Neuronal stem cell (in vitro differentiated cells): ENCODE measurements at regions not wholly inside any gene's neighbourhood (a gene's known extent, or its start where the extent isn't known, plus 50 kb on each side); places are given as distances from the start of the nearest gene placed in this dataset.

Experiments used
- DNase-seq: peaks from one replicate; pipeline ENCODE4 v3.0.0-alpha.2; 2013; ENCODE audit warnings: low spot score
- H2AFZ ChIP-seq: one replicate; pipeline ENCODE4 v1.6.1; 2013; ENCODE audit warnings: mild to moderate bottlenecking, low read length, inconsistent platforms
- H2AK5ac ChIP-seq: 2 replicates; pipeline ENCODE4 v1.6.1; 2013; ENCODE audit warnings: low read depth, mild to moderate bottlenecking, inconsistent platforms, low read length, moderate library complexity, mixed read lengths
- H2BK120ac ChIP-seq: 2 replicates; pipeline ENCODE4 v1.6.1; 2013; ENCODE audit warnings: low read depth, mild to moderate bottlenecking, inconsistent platforms, low read length, moderate library complexity, mixed read lengths
- H2BK12ac ChIP-seq: one replicate; pipeline ENCODE4 v1.6.1; 2013; ENCODE audit warnings: low read length, inconsistent platforms
- H2BK15ac ChIP-seq: 2 replicates; pipeline ENCODE4 v1.6.1; 2013; ENCODE audit warnings: mild to moderate bottlenecking, low read length, inconsistent platforms, mixed read lengths
- H2BK5ac ChIP-seq: one replicate; pipeline ENCODE4 v1.6.1; 2013; ENCODE audit warnings: inconsistent platforms, mild to moderate bottlenecking, low read length, moderate library complexity
- H3K14ac ChIP-seq: one replicate; pipeline ENCODE4 v1.6.1; 2013; ENCODE audit warnings: low read length, inconsistent platforms
- H3K18ac ChIP-seq: 2 replicates; pipeline ENCODE4 v1.6.1; 2013; ENCODE audit warnings: low read length, inconsistent platforms
- H3K23ac ChIP-seq: 2 replicates; pipeline ENCODE4 v1.6.1; 2013; ENCODE audit warnings: low read depth, mild to moderate bottlenecking, mixed read lengths, low read length, inconsistent platforms; ENCODE audit not compliant: poor library complexity
- H3K27ac ChIP-seq: replicated peaks from 3 replicates; pipeline ENCODE4 v1.5.1; 2013; ENCODE audit warnings: low read length, inconsistent platforms
- H3K27me3 ChIP-seq, 3 experiments: 2 replicates each; pipeline ENCODE4 v1.6.1; 2013; ENCODE audit warnings: low read length in 3 of 3, mild to moderate bottlenecking in 2 of 3, inconsistent platforms in 1 of 3, low read depth in 1 of 3, mixed read lengths in 1 of 3, moderate library complexity in 1 of 3; ENCODE audit not compliant: control insufficient read depth in 3 of 3, insufficient read depth in 3 of 3
- H3K36me3 ChIP-seq, 2 donors: replicated peaks in 1 of 2; 2 replicates each; pipeline ENCODE4 v1.6.1; 2013; ENCODE audit warnings: low read length in 2 of 2; ENCODE audit not compliant: control insufficient read depth in 2 of 2, insufficient read depth in 2 of 2
- H3K4ac ChIP-seq: 2 replicates; pipeline ENCODE4 v1.6.1; 2013; ENCODE audit warnings: inconsistent platforms, mild to moderate bottlenecking, low read length, moderate library complexity
- H3K4me1 ChIP-seq, 2 donors: 1 replicate in 1 of 2; 2 replicates in 1 of 2; pipeline ENCODE4 v1.6.1; 2013; ENCODE audit warnings: low read length in 2 of 2, low read depth in 1 of 2; ENCODE audit not compliant: control insufficient read depth in 2 of 2, insufficient read depth in 1 of 2
- H3K4me2 ChIP-seq: one replicate; pipeline ENCODE4 v1.6.1; 2013; ENCODE audit warnings: mild to moderate bottlenecking, low read length, inconsistent platforms; ENCODE audit not compliant: insufficient read depth, poor library complexity, severe bottlenecking
- H3K4me3 ChIP-seq, 2 donors: 2 replicates each; pipeline ENCODE4 v1.5.1; 2013; ENCODE audit warnings: low read length in 2 of 2, mild to moderate bottlenecking in 2 of 2, inconsistent platforms in 1 of 2, moderate library complexity in 1 of 2
- H3K79me1 ChIP-seq: one replicate; pipeline ENCODE4 v1.6.1; 2013; ENCODE audit warnings: low read depth, mild to moderate bottlenecking, inconsistent platforms, low read length, moderate library complexity
- H3K9ac ChIP-seq: one replicate; pipeline ENCODE4 v1.6.1; 2013; ENCODE audit warnings: mild to moderate bottlenecking, low read depth, low read length, inconsistent platforms; ENCODE audit not compliant: poor library complexity
- H3K9me3 ChIP-seq, 2 donors: replicated peaks in 1 of 2; 2 replicates each; pipeline versions ENCODE3 to v1.6.1; 2013; ENCODE audit warnings: low read length in 2 of 2, mild to moderate bottlenecking in 2 of 2, inconsistent platforms in 1 of 2, low read depth in 1 of 2, mixed read lengths in 1 of 2, moderate library complexity in 1 of 2; ENCODE audit not compliant: control insufficient read depth in 2 of 2, insufficient read depth in 1 of 2
- H4K8ac ChIP-seq: one replicate; pipeline ENCODE4 v1.6.1; 2013; ENCODE audit warnings: low read depth, mild to moderate bottlenecking, inconsistent platforms, low read length, moderate library complexity
- H4K91ac ChIP-seq: one replicate; pipeline ENCODE4 v1.6.1; 2013; ENCODE audit warnings: low read length, low read depth, mild to moderate bottlenecking, inconsistent platforms; ENCODE audit not compliant: poor library complexity
- WGBS, 2 donors: extraction: QIAGEN DNeasy Blood & Tissue Kit; methylation state at CpG; one replicate each; pipeline ENCODE4 v1.1.7; 2013; ENCODE audit warnings: missing lambda C conversion rate in 2 of 2, mixed read lengths in 1 of 2; ENCODE audit not compliant: insufficient read length in 2 of 2, insufficient replicate concordance in 1 of 2; ENCODE audit errors: extremely low coverage in 2 of 2; 5-methylcytosine and 5-hydroxymethylcytosine counted together

DNA sequence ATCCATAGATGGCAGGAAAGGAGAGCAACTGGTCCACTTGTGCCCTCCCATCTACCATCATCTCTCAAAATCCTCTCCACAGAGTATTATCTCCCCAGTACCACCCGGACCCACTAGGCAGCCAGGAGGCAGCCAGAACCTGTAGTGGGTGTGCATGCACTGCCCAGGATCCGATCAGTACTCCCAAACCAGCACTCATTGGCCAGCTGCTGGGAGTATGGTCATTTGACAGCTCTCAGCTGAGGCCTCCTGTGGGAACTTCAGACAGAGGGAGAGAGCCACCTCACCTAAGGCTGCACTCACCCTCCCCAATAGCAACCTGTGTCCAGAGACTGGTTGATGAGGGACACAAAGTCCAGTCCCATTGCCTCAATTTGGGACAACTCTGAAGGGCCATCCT lies 286.0 kb downstream of the TRIM36 start:
- no peaks in the 10 kb centered on the region for H3K36me3 ChIP-seq
- H3K4me2 ChIP-seq = no peak overlapping the region
- H3K27ac ChIP-seq = no peak overlapping the region
- H3K4me3 ChIP-seq = no peak overlapping the region
- H2BK15ac ChIP-seq = no peak overlapping the region
- DNase-seq = no peak
- no peaks in the 10 kb centered on the region for H3K4me1 ChIP-seq
- H3K14ac ChIP-seq = no peak overlapping the region
- no peak overlapping the region for H4K91ac ChIP-seq
- no peak overlapping the region for H3K23ac ChIP-seq
- no peaks in the 10 kb centered on the region for H3K27me3 ChIP-seq
- no peaks in the 10 kb centered on the region for H3K9me3 ChIP-seq
- no peaks in the 10 kb centered on the region for H3K79me1 ChIP-seq
- H3K4ac ChIP-seq = no peak overlapping the region
- H2BK5ac ChIP-seq = no peak overlapping the region
- no peak overlapping the region for H3K18ac ChIP-seq
- H4K8ac ChIP-seq = no peak overlapping the region
- no peak overlapping the region for H2AFZ ChIP-seq
- no peak overlapping the region for H3K9ac ChIP-seq
- no peak overlapping the region for H2BK120ac ChIP-seq
- no CpG with 5 or more reads among the region's 2 CpGs for whole genome bisulfite sequencing, 2 donors
- no peak overlapping the region for H2AK5ac ChIP-seq
- H2BK12ac ChIP-seq = no peak overlapping the region

DNA sequence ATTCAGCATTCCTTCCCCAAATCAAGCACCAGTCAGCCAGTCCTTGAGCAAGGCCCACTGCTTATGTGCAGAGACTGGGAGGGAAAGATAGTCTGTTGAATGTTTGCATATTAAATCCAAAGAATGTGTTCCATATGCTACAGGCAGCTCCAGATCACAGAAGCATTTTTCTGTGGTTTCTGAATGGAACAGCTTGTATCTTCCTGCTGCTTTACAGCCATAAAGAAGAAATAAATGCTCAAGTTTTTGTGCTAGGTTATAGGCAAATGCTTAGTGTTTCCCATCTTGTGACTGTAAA lies 310.3 kb downstream of the TRIM36 start:
- Histone ChIP-seq H3K18ac (no peak overlapping the region), H3K4ac (no peak overlapping the region), H3K23ac (no peak overlapping the region), H2BK12ac (no peak overlapping the region), H3K4me3 (no peak overlapping the region), H2AK5ac (no peak overlapping the region), H3K9ac (no peak overlapping the region), H4K8ac (no peak overlapping the region), H3K27me3 (no peaks in the 10 kb centered on the region), H3K27ac (no peak overlapping the region), H3K14ac (no peak overlapping the region), H2AFZ (no peak overlapping the region), H2BK120ac (no peak overlapping the region), H2BK5ac (no peak overlapping the region), H4K91ac (no peak overlapping the region), H3K4me1 (no peaks in the 10 kb centered on the region), H3K79me1 (no peaks in the 10 kb centered on the region), H3K36me3 (no peaks in the 10 kb centered on the region), H3K4me2 (no peak overlapping the region), H3K9me3 (no peaks in the 10 kb centered on the region), H2BK15ac (no peak overlapping the region)
- DNase-seq = no peak

DNA sequence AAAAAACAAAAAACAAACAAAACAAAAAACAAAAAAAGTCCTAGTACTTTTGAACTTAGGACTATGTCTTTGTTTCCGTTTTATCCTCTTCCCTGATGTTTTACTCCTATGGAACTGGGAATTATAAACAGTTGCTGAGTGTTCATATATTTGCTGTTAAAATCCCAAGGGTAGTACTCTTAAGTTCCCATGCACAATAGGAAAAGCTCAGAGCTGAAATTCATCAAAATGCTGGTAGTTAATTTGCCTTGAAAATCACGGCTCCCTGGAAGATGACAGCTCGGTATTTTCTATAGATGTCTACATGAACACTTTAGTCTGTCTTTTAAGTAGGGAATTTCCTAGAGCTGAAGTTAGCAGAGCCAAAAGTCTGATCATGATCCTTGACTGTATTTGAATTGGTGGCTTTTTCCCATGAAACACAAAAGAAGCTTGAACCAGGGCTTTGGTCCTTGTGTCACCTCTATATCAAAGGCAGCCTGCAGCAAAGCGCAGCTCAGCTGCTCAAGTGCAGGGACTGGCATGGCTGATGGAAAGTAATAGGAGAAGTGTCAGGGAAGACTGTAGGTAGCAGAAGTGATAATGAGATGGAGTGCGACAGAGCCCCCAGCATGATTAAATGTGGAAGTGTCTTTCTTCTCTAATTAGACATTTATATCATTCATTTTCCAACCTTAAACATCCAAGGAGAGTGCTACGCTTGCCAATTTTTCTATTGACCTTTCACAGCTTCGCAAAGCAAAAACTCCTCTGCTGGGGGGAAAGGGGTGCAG lies 310.9 kb downstream of the TRIM36 start:
- no CpG with 5 or more reads among the region's 7 CpGs for WGBS, 2 donors
- H3K4me2 ChIP-seq = no peak overlapping the region
- H4K91ac ChIP-seq = no peak overlapping the region
- H3K9me3 ChIP-seq = no peaks in the 10 kb centered on the region
- H3K18ac ChIP-seq = no peak overlapping the region
- H3K27ac ChIP-seq = no peak overlapping the region
- H2BK120ac ChIP-seq = no peak overlapping the region
- DNase-seq = no peak
- H3K14ac ChIP-seq = no peak overlapping the region
- no peak overlapping the region for H2BK12ac ChIP-seq
- no peaks in the 10 kb centered on the region for H3K36me3 ChIP-seq
- H4K8ac ChIP-seq = no peak overlapping the region
- no peaks in the 10 kb centered on the region for H3K27me3 ChIP-seq
- no peaks in the 10 kb centered on the region for H3K79me1 ChIP-seq
- H3K4me1 ChIP-seq = no peaks in the 10 kb centered on the region
- no peak overlapping the region for H2BK5ac ChIP-seq
- H2BK15ac ChIP-seq = no peak overlapping the region
- H3K23ac ChIP-seq = no peak overlapping the region
- H3K9ac ChIP-seq = no peak overlapping the region
- H2AK5ac ChIP-seq = no peak overlapping the region
- no peak overlapping the region for H3K4ac ChIP-seq
- H3K4me3 ChIP-seq = no peak overlapping the region
- H2AFZ ChIP-seq = no peak overlapping the region

DNA sequence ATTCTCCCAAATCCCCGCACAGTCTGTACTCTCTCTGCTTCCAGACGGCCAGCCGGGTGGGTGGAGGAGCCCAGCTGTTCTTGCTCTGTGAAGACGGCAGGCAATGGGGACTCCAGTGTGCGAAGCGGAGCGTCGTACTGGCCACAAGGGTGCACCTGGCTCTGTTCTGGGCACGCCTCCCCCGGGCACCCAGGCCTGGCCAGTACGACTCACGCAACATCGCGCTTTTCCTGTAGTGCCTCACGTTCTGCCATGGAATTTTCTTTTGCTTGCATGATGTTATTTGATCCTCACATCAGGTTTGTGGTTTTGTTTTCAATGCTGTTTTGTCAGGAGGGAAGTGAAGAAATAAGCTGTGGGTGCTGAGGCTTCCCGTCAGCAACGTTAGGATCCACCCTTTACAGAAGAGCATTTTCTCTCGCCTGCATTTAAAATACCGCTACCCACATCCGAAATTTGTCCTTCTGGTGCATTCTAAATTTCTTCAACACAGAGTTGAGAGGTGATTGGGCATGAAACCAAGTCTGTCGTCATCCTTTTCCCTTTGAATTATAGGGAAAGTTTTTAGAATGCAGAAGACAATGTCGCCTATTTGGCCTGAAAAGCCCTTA lies 311.7 kb downstream of the TRIM36 start:
- Histone ChIP-seq H4K91ac (no peak overlapping the region), H2BK15ac (no peak overlapping the region), H3K9me3 (no peaks in the 10 kb centered on the region), H2BK12ac (no peak overlapping the region), H2BK5ac (no peak overlapping the region), H3K4me2 (no peak overlapping the region), H3K27me3 (no peaks in the 10 kb centered on the region), H4K8ac (no peak overlapping the region), H3K4ac (no peak overlapping the region), H3K4me3 (no peak overlapping the region), H3K18ac (peak overlapping the region; percentile 21), H3K27ac (no peak overlapping the region), H3K23ac (no peak overlapping the region), H2AK5ac (no peak overlapping the region), H3K79me1 (no peaks in the 10 kb centered on the region), H2AFZ (no peak overlapping the region), H3K9ac (no peak overlapping the region), H3K36me3 (no peaks in the 10 kb centered on the region), H3K4me1 (no peaks in the 10 kb centered on the region), H3K14ac (no peak overlapping the region), H2BK120ac (no peak overlapping the region)
- no CpG with 5 or more reads among the region's 22 CpGs for WGBS, 2 donors
- no peak for DNase-seq
